Panc1 (cell line): ENCODE measurements at regions not wholly inside any gene's neighbourhood (a gene's known extent, or its start where the extent isn't known, plus 50 kb on each side); places are given as distances from the start of the nearest gene placed in this dataset.

ENCODE experiments used
- ATAC-seq: fragments of 200-7000 bp; cut with Tn5 transposase; 2 replicates; pipeline ENCODE4 v1.9.1; 2020; ENCODE audit warnings: mild to moderate bottlenecking, moderate library complexity
- BruUV-seq: library from RNA; stranded (reverse); fragments of 400-500 nt; replicated peaks from 2 replicates; lab custom pipeline; 2021; lab: Mats Ljungman, UMichigan
- CTCF ChIA-PET: fragments of 300-600 bp; sonication (Branson Sonifier 250); formaldehyde crosslinking; loops from one replicate; lab custom pipeline; 2022; ENCODE audit warnings: antibody characterized with exemption; lab: Charles Lee
- POLR2A ChIA-PET: fragments of 300-600 bp; sonication (Branson Sonifier 250); formaldehyde crosslinking; loops from one replicate; lab custom pipeline; 2022; ENCODE audit warnings: antibody characterized with exemption; lab: Charles Lee
- DNase-seq: peaks from one replicate; pipeline ENCODE4 v3.0.0-alpha.2; 2010; ENCODE audit warnings: low read depth, low spot score
- H3K27ac ChIP-seq: 2 replicates; pipeline ENCODE4 v1.5.1; 2011; ENCODE audit warnings: mild to moderate bottlenecking, low read length, inconsistent platforms
- H3K27me3 ChIP-seq: fragments of 200-500 bp; sonication (Bioruptor generic); 2 replicates; pipeline ENCODE4 v1.6.0; 2014; ENCODE audit warnings: low read length, inconsistent platforms; ENCODE audit not compliant: control insufficient read depth, insufficient read depth
- H3K36me3 ChIP-seq: fragments of 200-500 bp; sonication (Bioruptor generic); 2 replicates; pipeline ENCODE4 v1.5.1; 2014; ENCODE audit warnings: inconsistent platforms, mild to moderate bottlenecking, low read length, moderate library complexity; ENCODE audit not compliant: control insufficient read depth, insufficient read depth
- H3K4me1 ChIP-seq: 2 replicates; pipeline ENCODE4 v1.5.1; 2011; ENCODE audit warnings: inconsistent platforms, mild to moderate bottlenecking, low read length, moderate library complexity; ENCODE audit not compliant: control insufficient read depth, insufficient read depth
- H3K4me3 ChIP-seq, 2 experiments: 2 replicates each; pipeline ENCODE4 v1.5.1; 2011 to 2012; ENCODE audit warnings: low read depth in 2 of 2, low read length in 2 of 2, mild to moderate bottlenecking in 2 of 2, inconsistent platforms in 1 of 2, moderate library complexity in 1 of 2
- H3K9me3 ChIP-seq: fragments of 200-500 bp; sonication (Bioruptor generic); 2 replicates; pipeline ENCODE4 v1.5.1; 2014; ENCODE audit warnings: low read depth, mild to moderate bottlenecking, inconsistent platforms, low read length, moderate library complexity; ENCODE audit not compliant: control insufficient read depth, insufficient read depth
- POLR2AphosphoS5 ChIP-seq: IDR thresholded peaks from 2 replicates; pipeline ENCODE4 v1.6.1; 2012; ENCODE audit warnings: mild to moderate bottlenecking, low read depth, low read length, moderate library complexity
- SIN3A ChIP-seq: IDR thresholded peaks from 2 replicates; pipeline ENCODE4 v1.6.1; 2012; ENCODE audit warnings: low read depth, mild to moderate bottlenecking, low read length, moderate library complexity, borderline replicate concordance; ENCODE audit not compliant: insufficient read depth
- TCF7L2 ChIP-seq: IDR thresholded peaks from 2 replicates; pipeline ENCODE4 v1.6.1; 2011; ENCODE audit warnings: mild to moderate bottlenecking, low read depth, low read length, inconsistent platforms
- in situ Hi-C: cut with HindIII; loops from 2 replicates; pipeline ENCODE4 v1.10.0; 2016; ENCODE audit warnings: low sequenced_read_pairs, low pct_unique_long_range_greater_than_20kb
- intact Hi-C: fragments of 100-400 bp; cut with micrococcal nuclease; formaldehyde crosslinking; loops from one replicate; pipeline ENCODE4 v1.10.0; 2022; ENCODE audit not compliant: unreplicated experiment
- TF ChIP-seq, protein P1 (sequence below): fragments of 450-650 bp; IDR thresholded peaks from 2 replicates; pipeline ENCODE4 v1.5.1; 2017; ENCODE audit warnings: mild to moderate bottlenecking
- TF ChIP-seq, protein P2 (sequence below), 2 experiments: IDR thresholded peaks; 2 replicates each; pipeline ENCODE4 v1.6.1; 2011 to 2012; ENCODE audit warnings: low read depth in 2 of 2, control low read depth in 1 of 2, low read length in 1 of 2, mild to moderate bottlenecking in 1 of 2, moderate library complexity in 1 of 2; ENCODE audit not compliant: insufficient read depth in 1 of 2

DNA sequence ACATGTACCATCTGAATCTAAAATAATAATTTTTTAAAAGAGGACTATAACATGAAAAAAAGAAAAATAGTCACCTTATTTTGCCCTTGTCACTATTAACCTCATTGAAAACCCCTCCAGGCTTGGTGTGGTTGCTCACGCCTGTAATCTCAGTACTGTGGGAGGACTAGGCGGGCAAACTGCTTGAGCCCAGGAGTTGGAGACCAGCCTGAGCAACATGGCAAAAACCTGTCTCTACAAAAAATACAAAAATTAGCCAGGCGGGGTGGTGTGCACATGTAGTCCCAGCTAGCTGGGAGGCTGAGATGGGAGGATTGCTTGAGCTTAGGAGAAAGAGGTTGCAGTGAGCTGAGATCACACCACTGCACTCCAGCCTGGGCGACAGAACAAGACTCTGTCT lies 126.3 kb upstream of the KRAS start:
- no TSS peak for BruUV-seq
- CTCF ChIA-PET: interaction anchor here (0.6 kb wide), 1 partner anchor 9 kb away, joined by 3 read pairs; no protein-coding TSS in a partner anchor
- ATAC-seq: no peak

DNA sequence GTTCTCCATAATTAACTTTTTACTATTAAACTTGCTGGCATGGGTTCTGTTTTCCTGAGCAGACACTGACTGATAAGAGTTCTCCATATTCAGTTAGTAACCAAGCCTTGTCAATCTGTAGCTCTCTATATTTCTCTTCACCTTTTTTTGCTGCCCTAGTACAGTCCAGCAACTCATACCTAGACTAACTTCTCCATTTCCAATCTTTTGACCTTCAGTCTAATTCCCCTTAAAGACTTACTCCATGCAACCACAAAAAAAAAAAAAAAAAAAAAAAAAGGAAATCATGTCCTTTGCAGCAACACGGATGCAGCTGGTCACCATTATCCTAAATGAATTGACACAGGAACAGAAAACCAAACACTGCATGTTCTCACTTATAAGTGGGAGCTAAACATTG lies 125.7 kb upstream of the KRAS start:
- POLR2A ChIA-PET: no interaction called here
- H3K27me3 ChIP-seq: no peaks in the 10 kb centered on the region
- no peaks in the 10 kb centered on the region for H3K4me1 ChIP-seq
- no peak overlapping the region for H3K27ac ChIP-seq
- no peaks in the 10 kb centered on the region for H3K36me3 ChIP-seq
- CTCF ChIA-PET: no interaction called here
- BruUV-seq: no TSS peak
- TF ChIP-seq SIN3A: no peak
- TF ChIP-seq, protein P1, sequence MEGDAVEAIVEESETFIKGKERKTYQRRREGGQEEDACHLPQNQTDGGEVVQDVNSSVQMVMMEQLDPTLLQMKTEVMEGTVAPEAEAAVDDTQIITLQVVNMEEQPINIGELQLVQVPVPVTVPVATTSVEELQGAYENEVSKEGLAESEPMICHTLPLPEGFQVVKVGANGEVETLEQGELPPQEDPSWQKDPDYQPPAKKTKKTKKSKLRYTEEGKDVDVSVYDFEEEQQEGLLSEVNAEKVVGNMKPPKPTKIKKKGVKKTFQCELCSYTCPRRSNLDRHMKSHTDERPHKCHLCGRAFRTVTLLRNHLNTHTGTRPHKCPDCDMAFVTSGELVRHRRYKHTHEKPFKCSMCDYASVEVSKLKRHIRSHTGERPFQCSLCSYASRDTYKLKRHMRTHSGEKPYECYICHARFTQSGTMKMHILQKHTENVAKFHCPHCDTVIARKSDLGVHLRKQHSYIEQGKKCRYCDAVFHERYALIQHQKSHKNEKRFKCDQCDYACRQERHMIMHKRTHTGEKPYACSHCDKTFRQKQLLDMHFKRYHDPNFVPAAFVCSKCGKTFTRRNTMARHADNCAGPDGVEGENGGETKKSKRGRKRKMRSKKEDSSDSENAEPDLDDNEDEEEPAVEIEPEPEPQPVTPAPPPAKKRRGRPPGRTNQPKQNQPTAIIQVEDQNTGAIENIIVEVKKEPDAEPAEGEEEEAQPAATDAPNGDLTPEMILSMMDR: no peak
- TF ChIP-seq TCF7L2: no peak
- no peak for TF ChIP-seq POLR2AphosphoS5
- TF ChIP-seq, protein P2, sequence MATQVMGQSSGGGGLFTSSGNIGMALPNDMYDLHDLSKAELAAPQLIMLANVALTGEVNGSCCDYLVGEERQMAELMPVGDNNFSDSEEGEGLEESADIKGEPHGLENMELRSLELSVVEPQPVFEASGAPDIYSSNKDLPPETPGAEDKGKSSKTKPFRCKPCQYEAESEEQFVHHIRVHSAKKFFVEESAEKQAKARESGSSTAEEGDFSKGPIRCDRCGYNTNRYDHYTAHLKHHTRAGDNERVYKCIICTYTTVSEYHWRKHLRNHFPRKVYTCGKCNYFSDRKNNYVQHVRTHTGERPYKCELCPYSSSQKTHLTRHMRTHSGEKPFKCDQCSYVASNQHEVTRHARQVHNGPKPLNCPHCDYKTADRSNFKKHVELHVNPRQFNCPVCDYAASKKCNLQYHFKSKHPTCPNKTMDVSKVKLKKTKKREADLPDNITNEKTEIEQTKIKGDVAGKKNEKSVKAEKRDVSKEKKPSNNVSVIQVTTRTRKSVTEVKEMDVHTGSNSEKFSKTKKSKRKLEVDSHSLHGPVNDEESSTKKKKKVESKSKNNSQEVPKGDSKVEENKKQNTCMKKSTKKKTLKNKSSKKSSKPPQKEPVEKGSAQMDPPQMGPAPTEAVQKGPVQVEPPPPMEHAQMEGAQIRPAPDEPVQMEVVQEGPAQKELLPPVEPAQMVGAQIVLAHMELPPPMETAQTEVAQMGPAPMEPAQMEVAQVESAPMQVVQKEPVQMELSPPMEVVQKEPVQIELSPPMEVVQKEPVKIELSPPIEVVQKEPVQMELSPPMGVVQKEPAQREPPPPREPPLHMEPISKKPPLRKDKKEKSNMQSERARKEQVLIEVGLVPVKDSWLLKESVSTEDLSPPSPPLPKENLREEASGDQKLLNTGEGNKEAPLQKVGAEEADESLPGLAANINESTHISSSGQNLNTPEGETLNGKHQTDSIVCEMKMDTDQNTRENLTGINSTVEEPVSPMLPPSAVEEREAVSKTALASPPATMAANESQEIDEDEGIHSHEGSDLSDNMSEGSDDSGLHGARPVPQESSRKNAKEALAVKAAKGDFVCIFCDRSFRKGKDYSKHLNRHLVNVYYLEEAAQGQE (IDR thresholded peaks at IDR 0.05; ENCODE audit: insufficient read depth in 1 of 2, low read depth in 2 of 2, low read length in 1 of 2): no peak
- H3K9me3 ChIP-seq: no peaks in the 10 kb centered on the region
- intact Hi-C loops: no loop called here
- no peak for DNase-seq
- in situ Hi-C loops: no loop called here
- no peak for ATAC-seq
- no peak overlapping the region for H3K4me3 ChIP-seq

More for the DNA sequence above, 126.3 kb upstream of the KRAS start:
- POLR2A ChIA-PET: no interaction called here
- no peaks in the 10 kb centered on the region for H3K27me3 ChIP-seq
- H3K27ac ChIP-seq: no peak overlapping the region
- no peak for DNase-seq
- no peak overlapping the region for H3K4me3 ChIP-seq
- H3K9me3 ChIP-seq: no peaks in the 10 kb centered on the region
- intact Hi-C loops: no loop called here
- in situ Hi-C loops: no loop called here
- no peaks in the 10 kb centered on the region for H3K36me3 ChIP-seq
- no peaks in the 10 kb centered on the region for H3K4me1 ChIP-seq
- TF ChIP-seq SIN3A: no peak
- TF ChIP-seq, protein P2 (IDR thresholded peaks at IDR 0.05; ENCODE audit: insufficient read depth in 1 of 2, low read depth in 2 of 2, low read length in 1 of 2): no peak
- no peak for TF ChIP-seq POLR2AphosphoS5
- TF ChIP-seq, protein P1: no peak
- TF ChIP-seq TCF7L2: no peak
